COLO829 (cell line): ENCODE measurements at regions not wholly inside any gene's neighbourhood (a gene's known extent, or its start where the extent isn't known, plus 50 kb on each side); places are given as distances from the start of the nearest gene placed in this dataset.

Source experiments
- DNase-seq: peaks from one replicate; pipeline ENCODE4 v3.0.0; 2012; ENCODE audit warnings: low spot score

GRCh38 chr12:24723759-24724158, 225.1 kb downstream of the BCAT1 start:
- DNase-seq: no peak

DNA sequence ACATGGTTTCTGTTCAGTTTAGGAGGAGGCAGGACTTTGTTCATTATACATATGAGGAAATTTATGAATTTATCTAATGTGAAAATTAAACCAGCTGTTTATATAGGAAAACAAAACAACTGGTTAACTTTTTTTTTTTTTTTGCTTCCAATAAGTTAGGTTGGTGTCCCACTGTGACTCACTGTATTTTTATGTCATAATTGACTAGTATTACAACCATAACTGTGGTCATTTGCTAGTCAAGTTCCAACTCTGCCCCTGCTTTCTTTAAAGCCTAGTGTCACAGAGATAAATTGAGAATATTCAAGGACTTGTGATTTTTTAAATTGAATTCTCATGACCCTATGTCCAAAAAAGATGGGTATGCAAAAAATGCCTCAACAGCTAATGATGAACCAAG, 227.7 kb downstream of the BCAT1 start:
- DNase-seq: no peak

DNA sequence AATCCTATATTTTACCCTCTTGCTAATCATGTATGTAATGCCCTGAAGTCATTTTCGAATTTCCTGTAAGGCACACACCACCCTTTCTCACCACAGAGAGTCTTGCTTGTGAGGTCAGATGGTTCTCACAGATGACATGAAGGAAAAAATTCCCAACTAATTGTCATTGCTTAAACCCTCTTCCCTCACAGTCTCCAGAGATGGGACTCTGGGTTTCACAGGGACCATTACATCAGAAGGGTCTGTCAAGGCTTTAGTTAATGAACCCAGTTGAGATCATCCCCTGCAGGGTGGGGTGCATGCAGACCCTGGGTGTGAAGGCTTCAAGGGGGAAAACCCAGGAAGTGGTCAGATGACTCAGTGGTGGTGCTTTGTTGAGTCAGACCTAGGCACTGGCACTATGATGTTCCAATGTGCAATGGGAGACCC, 229.6 kb downstream of the BCAT1 start:
- DNase-seq: no peak

- DNase-seq: no peak
Measured at GRCh38 chr12:24718617-24719016, 230.3 kb downstream of the BCAT1 start.

DNA sequence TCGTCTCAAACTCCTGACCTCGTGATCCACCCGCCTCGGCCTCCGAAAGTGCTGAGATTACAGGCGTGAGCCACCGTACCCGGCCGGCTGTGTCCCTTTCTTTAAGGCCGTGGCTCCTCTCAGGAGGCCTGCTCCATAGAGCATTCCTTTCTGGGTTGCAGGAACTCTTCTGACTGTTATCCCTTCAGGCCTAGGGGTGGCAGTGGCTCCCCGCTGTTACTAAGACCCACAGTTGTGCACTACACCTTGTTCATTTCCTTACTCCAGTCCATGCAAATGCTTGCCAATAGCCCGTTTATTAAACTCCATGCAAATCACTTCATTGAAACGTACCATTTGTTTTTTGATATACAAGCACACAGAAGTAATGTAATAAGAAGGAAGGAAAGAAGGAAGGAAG, 234.7 kb downstream of the BCAT1 start:
- no peak for DNase-seq

- no peak for DNase-seq
Measured at GRCh38 chr12:24711056-24712008, 237.6 kb downstream of the BCAT1 start.

- DNase-seq: no peak
Measured at GRCh38 chr12:24709216-24709615, 239.7 kb downstream of the BCAT1 start.

GRCh38 chr12:24708718-24709117, 240.2 kb downstream of the BCAT1 start:
- DNase-seq: no peak

DNA sequence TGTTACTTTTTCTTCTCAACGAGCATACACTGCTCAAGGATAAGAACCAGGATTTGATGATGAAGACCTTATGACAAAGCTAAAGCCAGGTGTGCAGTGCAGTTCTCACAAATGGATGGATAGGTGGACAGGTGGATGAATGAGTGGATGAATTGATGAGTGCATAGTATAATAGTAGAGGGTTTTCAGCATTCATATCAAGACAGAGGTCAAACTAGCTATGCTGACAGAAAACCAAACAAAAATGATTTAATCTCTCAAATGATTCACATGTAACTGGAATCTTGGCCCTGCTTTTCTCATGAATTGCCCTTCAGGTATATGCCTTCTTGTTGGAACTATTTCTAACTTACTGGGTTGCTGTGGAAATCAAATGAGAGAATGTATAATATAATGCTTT, 240.9 kb downstream of the BCAT1 start:
- no peak for DNase-seq

DNA sequence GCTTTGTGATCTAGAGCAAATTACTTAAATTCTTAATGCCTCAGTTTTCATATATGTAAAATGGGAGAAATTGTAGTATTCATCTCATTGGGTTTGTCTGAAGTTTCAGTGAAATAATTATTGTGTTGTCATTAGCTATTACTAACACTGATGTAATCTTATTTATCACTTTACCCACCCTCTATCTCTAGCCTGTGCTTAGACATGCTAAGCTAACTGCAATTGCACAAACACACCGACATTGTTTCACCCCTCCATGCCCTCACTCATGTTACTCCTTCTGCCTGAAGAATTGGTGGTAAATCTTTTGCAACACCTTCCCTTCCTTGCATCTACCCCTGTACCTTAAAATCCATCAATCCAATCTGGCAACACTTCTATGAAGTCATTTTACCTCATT, 241.6 kb downstream of the BCAT1 start:
- no peak for DNase-seq

DNA sequence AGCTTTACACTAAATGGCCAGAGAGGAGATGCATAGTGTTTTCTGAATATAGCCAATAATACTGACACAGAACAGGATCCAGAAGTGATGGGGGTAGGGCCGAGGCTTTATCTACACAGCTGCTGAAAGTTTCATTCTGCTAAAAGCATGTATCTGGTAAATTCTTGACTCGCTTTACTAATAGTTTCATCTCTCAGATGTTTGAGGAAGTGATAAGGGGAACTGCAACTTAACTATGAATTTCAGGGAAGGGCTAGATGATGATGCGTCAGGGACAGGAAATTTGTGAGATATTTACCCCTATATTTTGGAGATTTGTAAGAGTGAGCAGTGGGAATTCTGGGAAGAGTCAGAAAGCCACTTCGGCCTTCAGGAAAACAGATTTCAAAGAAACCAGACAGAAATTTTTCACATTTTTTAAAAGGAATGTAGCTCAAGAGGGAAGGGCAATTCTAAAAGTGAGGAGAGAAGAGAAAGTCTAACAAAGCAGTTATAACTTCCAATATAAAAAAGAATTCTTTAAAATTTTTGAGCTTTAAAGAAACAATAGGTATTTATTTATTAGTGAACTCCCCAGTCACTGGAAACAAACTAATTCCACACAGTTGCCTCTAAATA, 243.1 kb downstream of the BCAT1 start:
- no peak for DNase-seq

GRCh38 chr12:24705216-24705615, 243.7 kb downstream of the BCAT1 start:
- DNase-seq: no peak

- DNase-seq: no peak
Measured at GRCh38 chr12:24701343-24701742, 247.6 kb downstream of the BCAT1 start.

DNA sequence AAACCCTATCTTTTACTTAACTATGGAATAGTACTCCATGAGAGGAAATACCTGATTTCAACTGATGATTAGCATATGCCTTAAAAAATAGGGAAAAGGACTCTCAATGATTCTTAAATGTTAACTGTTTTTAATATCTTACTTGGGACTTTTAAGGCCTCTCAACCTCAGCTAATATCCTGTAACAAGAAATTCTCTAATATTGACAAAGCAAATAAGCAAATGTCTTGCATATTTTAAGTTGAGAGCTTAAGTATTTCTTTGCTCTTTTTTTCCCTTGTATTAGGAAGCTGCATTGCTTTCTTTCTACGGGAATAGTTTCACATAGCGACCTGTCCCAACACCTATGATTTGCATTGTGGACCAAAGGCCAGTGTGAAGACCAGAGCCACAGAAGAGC, 249.9 kb downstream of the BCAT1 start:
- DNase-seq: no peak

DNA sequence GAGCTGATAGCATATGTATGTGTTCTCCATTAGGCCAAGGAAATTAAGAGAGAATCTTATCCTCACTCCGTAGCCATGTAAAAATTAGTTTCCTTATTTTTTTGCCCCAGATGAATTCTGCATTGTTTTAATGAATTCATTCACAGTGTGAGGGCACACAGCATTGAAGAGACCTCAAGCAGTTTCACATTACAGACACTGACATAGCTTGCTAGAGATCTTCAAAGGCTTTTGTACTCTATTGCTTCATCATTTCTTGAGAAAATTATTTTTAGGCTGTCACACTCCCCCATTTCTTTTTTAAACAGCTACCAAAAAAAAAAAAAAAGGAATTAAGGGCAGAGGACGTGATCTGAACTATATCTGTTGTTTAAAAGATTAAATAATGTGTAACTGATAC, 251.1 kb downstream of the BCAT1 start:
- no peak for DNase-seq

DNA sequence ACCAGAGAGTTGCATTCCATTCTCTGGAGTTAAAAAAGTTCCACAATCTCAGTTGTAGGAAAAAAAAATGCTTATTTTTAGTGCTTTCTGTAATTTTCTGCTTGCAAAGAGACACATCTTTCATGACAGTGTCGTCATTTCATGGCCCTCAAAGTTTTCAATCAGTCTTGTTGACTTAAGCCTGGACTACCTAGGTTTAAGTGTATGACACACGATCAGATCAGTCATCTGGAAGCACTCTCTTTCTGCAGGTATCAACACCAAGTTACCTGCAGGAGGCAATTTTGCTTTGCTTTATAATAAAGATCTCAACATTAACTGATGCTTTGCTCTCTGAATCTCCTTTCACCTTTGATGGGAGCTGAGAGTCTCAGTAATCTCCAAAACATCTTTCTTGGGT, 251.6 kb downstream of the BCAT1 start:
- no peak for DNase-seq

- DNase-seq: no peak
Measured at GRCh38 chr12:24696800-24697199, 252.1 kb downstream of the BCAT1 start.

- no peak for DNase-seq
Measured at GRCh38 chr12:24695657-24696329, 253.1 kb downstream of the BCAT1 start.

DNA sequence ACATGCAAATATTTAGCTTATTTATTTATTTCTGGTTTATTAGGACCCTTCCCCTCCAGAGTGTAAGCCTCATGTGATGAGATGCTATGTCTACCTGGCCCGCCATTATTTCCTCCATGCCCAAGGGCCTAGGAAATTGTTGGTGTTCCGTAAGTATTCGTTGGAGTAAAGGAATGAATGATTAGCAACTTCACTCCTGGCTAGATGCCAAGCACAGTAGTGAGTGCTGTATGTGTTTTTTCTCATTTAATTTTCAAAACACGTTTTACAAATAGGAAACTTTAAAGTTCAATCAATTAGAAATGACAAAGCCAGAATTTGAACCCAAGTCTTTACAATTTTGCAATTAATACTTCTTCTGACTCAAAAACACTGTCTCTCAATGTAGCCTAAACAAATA, 253.8 kb downstream of the BCAT1 start:
- DNase-seq: no peak

DNA sequence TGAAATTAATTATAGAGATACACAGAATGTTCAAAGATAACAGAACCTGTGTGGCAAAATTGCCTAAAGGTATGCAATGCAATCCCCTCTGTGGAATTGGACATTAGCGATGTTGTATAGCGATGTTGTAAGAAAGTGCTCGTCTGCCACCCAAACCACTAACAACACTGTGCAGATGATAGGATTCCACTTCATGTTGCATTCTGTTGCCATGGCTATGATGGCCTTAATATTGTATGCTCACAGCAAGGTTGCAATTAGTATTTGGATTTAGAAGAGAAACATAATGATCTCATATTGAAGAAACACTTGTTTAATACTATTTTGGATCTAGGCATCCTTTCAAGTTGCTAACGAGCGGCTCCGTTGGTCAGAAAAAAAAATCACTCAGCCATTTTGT, 260.3 kb downstream of the BCAT1 start:
- DNase-seq: no peak

DNA sequence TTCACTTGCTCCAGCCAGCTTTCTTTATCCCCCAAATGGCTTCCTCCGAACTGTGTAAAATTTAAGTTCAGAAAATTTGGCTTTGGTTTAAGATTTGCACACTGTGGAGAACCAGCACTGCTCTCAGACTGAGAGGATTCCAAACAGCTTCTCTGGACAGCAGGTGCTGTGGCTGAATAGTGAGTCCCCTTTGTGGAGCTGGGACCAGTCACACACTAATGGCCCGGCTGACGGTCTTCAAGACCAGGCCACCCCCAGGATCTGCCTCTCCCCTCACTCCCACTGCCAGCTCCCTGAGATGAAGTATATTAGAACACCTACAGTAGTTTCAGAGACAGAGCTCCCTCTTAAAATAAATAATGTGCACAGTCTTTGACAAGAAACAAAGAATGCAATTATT, 267.3 kb downstream of the BCAT1 start:
- no peak for DNase-seq

DNA sequence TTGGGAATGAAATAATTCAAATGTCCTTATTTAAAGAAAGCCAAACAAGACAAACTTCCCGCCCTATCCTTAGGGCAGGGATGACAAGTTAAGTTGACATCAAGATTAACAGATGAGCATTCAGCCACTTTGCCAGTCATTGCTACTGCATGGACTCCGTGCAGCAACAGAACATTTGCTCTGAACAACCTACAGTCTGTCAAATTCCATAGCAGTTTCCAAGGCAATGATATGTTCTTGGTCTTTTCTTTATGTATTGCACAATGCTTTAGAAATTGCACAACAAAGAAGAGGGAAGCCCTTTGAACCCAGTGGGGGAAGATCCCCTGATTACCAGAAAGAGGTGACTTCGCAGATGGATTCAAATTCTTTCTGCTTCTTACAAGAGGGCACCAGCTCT, 269.8 kb downstream of the BCAT1 start:
- DNase-seq: no peak

GRCh38 chr12:24678436-24678835, 270.5 kb downstream of the BCAT1 start:
- no peak for DNase-seq
